Parathyroid adenoma (tissue), 2 donors: ENCODE measurements at regions not wholly inside any gene's neighbourhood (a gene's known extent, or its start where the extent isn't known, plus 50 kb on each side); places are given as distances from the start of the nearest gene placed in this dataset.

Experiments
- H2AFZ ChIP-seq: fragments of 300-600 bp; sonication (generic); one replicate; pipeline ENCODE4 v1.7.0; 2017; ENCODE audit warnings: antibody characterized with exemption, mild to moderate bottlenecking
- H3K27ac ChIP-seq: fragments of 300-600 bp; sonication (generic); one replicate; pipeline ENCODE4 v1.7.0; 2017
- H3K27me3 ChIP-seq: fragments of 300-600 bp; sonication (generic); one replicate; pipeline ENCODE4 v1.7.0; 2017; ENCODE audit warnings: low read length; ENCODE audit not compliant: control insufficient read depth, insufficient read depth
- H3K36me3 ChIP-seq: fragments of 300-600 bp; sonication (generic); one replicate; pipeline ENCODE4 v1.7.0; 2017; ENCODE audit warnings: low read length; ENCODE audit not compliant: control insufficient read depth, insufficient read depth
- H3K4me1 ChIP-seq: fragments of 300-600 bp; sonication (generic); one replicate; pipeline ENCODE4 v1.7.0; 2017; ENCODE audit warnings: control low read depth
- H3K4me2 ChIP-seq: fragments of 300-600 bp; sonication (generic); one replicate; pipeline ENCODE4 v1.7.0; 2017; ENCODE audit warnings: low read length
- H3K4me3 ChIP-seq: fragments of 300-600 bp; sonication (generic); one replicate; pipeline ENCODE4 v1.7.0; 2017; ENCODE audit warnings: low read depth, low read length
- H3K79me2 ChIP-seq: fragments of 300-600 bp; sonication (generic); one replicate; pipeline ENCODE4 v1.7.0; 2017; ENCODE audit warnings: control low read depth
- H3K9ac ChIP-seq: fragments of 300-600 bp; sonication (generic); one replicate; pipeline ENCODE4 v1.7.0; 2017; ENCODE audit warnings: mild to moderate bottlenecking
- H3K9me3 ChIP-seq: fragments of 300-600 bp; sonication (generic); one replicate; pipeline ENCODE4 v1.7.0; 2017; ENCODE audit warnings: low read length; ENCODE audit not compliant: control insufficient read depth
- TF ChIP-seq, protein P1 (sequence below): fragments of 300-600 bp; sonication (generic); IDR thresholded peaks from one replicate; pipeline ENCODE4 v1.7.0; 2017; ENCODE audit warnings: antibody characterized with exemption, mild to moderate bottlenecking
- donor health status: primary hyperparathyroidism.

DNA sequence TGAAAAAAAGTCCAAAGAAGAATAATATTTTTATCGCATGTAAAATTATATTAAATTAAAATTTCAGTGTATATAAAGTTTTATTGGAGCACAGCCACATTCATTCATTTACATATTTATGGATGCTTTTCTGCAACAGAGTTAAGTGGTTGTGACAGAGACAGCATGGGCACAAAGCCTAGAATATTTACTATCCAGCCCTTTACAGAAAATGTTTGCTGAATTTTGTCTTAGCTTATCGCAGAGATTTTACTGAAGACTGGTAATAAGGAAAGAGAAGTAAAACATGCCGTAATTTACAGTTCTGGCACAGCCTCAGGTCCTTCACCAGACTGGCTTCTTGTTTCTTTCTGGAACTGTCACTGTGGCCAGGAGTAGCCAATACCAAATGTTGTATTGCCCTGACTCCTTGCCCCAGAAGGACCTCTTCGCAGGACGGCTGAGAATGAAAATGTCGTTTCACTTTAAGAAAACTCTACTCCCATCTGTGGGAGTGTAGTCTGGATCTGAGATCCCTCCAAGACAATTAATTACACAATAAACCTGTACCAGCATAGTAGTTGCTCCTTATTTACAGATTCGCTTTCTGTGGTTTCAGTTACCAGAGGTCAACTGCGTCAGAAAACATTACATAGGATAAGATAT lies 94.9 kb upstream of the GOT2 start:
- H3K4me3 ChIP-seq: no peak overlapping the region

DNA sequence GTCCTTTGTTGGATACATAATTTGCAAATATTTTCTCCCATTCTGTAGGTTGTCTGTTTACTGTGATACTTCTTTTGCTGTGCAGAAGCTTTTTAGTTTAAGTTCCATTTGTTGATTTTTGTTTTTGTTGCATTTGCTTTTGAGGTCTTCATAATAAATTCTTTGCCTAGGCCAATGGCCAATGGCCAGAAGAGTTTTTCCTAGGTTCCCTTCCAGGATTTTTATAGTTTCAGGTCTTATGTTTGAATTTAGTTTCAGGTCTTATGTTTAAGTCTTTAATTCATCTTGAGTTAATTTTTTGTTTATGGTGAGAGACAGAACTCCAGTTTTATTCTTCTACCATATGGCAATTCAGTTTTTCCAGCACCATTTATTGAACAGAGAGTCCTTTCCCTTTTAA lies 90.1 kb upstream of the GOT2 start:
- Histone ChIP-seq H2AFZ (no peak overlapping the region), H3K36me3 (no peaks in the 10 kb centered on the region)

More for the DNA sequence above, 94.9 kb upstream of the GOT2 start:
- H3K4me2 ChIP-seq: no peak overlapping the region
- H2AFZ ChIP-seq: no peak overlapping the region
- H3K36me3 ChIP-seq: no peaks in the 10 kb centered on the region
- no peaks in the 10 kb centered on the region for H3K27me3 ChIP-seq
- no peaks in the 10 kb centered on the region for H3K9me3 ChIP-seq
- no peak overlapping the region for H3K27ac ChIP-seq
- TF ChIP-seq, protein P1, sequence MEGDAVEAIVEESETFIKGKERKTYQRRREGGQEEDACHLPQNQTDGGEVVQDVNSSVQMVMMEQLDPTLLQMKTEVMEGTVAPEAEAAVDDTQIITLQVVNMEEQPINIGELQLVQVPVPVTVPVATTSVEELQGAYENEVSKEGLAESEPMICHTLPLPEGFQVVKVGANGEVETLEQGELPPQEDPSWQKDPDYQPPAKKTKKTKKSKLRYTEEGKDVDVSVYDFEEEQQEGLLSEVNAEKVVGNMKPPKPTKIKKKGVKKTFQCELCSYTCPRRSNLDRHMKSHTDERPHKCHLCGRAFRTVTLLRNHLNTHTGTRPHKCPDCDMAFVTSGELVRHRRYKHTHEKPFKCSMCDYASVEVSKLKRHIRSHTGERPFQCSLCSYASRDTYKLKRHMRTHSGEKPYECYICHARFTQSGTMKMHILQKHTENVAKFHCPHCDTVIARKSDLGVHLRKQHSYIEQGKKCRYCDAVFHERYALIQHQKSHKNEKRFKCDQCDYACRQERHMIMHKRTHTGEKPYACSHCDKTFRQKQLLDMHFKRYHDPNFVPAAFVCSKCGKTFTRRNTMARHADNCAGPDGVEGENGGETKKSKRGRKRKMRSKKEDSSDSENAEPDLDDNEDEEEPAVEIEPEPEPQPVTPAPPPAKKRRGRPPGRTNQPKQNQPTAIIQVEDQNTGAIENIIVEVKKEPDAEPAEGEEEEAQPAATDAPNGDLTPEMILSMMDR: no peak
- no peaks in the 10 kb centered on the region for H3K4me1 ChIP-seq
- H3K9ac ChIP-seq: no peak overlapping the region
- no peaks in the 10 kb centered on the region for H3K79me2 ChIP-seq

DNA sequence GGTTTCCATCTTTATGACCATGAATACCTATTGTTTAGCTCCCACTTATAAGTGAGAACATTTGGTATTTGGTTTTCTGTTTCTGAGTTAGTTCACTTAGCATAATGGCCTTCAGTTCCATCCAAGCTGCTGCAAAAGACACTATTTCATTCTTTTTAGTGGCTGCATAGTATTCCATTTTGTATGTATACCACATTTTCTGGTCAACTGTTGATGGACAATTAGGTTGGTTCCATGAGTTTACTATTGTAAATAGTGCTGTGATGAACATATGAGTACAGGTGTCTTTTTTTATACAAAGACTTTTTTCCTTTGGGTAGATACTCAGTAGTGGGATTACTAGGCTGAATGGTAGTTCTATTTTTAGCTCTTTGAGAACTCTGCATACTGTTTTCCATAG lies 87.8 kb upstream of the GOT2 start:
- Histone ChIP-seq H3K4me3 (no peak overlapping the region), H3K9ac (no peak overlapping the region), H2AFZ (no peak overlapping the region), H3K79me2 (no peaks in the 10 kb centered on the region), H3K27me3 (no peaks in the 10 kb centered on the region), H3K4me1 (no peaks in the 10 kb centered on the region), H3K27ac (no peak overlapping the region), H3K36me3 (no peaks in the 10 kb centered on the region), H3K4me2 (no peak overlapping the region), H3K9me3 (no peaks in the 10 kb centered on the region)
- TF ChIP-seq, protein P1: no peak

More for the DNA sequence above, 90.1 kb upstream of the GOT2 start:
- no peak overlapping the region for H3K27ac ChIP-seq
- no peak overlapping the region for H3K9ac ChIP-seq
- no peak overlapping the region for H3K4me2 ChIP-seq
- no peaks in the 10 kb centered on the region for H3K9me3 ChIP-seq
- TF ChIP-seq, protein P1: no peak
- H3K27me3 ChIP-seq: no peaks in the 10 kb centered on the region
- no peaks in the 10 kb centered on the region for H3K79me2 ChIP-seq
- H3K4me1 ChIP-seq: no peaks in the 10 kb centered on the region
- H3K4me3 ChIP-seq: no peak overlapping the region

DNA sequence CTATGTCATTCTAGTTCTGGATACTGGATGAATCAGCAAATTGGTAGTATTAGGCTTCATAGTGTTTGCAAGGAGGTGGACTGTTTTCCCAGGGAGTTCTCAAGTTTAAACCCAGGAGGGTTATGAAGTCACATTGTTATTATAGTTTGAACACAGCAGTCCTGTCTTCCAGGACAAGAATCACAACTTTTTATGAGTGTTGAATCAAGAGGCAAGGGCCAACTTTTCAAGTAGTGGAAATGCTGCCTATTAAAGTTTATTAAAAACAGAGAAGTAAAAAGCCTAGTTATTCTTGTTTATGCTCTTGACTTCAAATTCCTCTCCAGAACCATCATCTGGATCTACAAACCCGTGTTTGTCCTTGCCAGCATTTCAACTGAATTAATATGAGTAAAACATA lies 86.3 kb upstream of the GOT2 start:
- Histone ChIP-seq H3K9me3 (no peaks in the 10 kb centered on the region), H3K4me1 (no peaks in the 10 kb centered on the region), H3K4me3 (no peak overlapping the region), H3K79me2 (no peaks in the 10 kb centered on the region), H3K36me3 (no peaks in the 10 kb centered on the region), H3K4me2 (no peak overlapping the region), H2AFZ (no peak overlapping the region), H3K27ac (no peak overlapping the region), H3K27me3 (no peaks in the 10 kb centered on the region), H3K9ac (no peak overlapping the region)
- TF ChIP-seq, protein P1: no peak

DNA sequence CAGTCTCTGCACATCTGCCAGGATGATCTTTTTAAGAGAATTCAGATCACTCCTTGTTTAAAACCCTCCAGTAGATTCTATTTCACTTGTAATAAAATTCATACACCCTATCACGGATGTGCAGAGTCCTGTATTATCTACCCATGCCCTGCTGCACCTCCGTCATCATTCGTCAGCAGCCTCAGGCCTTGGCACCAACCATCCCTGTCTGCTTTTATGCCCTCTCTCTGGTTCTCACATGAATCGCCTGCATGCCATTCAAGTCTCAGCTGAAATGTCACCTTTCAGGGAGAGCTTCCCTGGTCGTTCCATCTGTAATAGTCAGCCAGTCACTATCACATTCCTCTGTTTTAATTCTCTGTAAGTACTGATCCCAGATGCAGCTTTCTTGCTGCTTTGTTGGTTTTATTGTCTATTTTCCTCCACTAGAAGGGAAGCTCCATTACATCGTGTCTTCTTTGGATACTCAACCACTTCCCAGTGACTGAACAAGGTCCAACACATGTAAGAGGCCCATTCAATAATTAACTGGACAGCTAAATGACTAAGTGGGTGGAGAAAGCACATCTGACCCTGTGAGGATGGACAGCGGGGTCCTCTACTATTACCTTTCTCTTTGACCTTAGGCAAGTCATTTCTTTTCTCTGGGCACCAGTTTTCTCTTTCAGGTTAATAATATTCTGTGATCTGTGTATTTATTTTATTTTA lies 81.2 kb upstream of the GOT2 start:
- no peak overlapping the region for H3K4me3 ChIP-seq
- H3K79me2 ChIP-seq: no peaks in the 10 kb centered on the region
- no peak overlapping the region for H3K4me2 ChIP-seq
- no peaks in the 10 kb centered on the region for H3K4me1 ChIP-seq
- H3K9ac ChIP-seq: no peak overlapping the region
- TF ChIP-seq, protein P1: no peak
- no peaks in the 10 kb centered on the region for H3K27me3 ChIP-seq
- H3K9me3 ChIP-seq: no peaks in the 10 kb centered on the region
- H3K36me3 ChIP-seq: no peaks in the 10 kb centered on the region
- H3K27ac ChIP-seq: no peak overlapping the region
- no peak overlapping the region for H2AFZ ChIP-seq
